ENCODE measurements at regions not wholly inside any gene's neighbourhood (a gene's known extent, or its start where the extent isn't known, plus 50 kb on each side); places are given as distances from the start of the nearest gene placed in this dataset.

- TF ChIP-seq CTCF (IDR thresholded peaks at IDR 0.05; ENCODE audit: low read length) (no peak), EZH2 (optimal IDR thresholded peaks at IDR 0.05; ENCODE audit: low read depth, low read length) (no peak), EZH2phosphoT487 (IDR thresholded peaks at IDR 0.05; ENCODE audit: low read length) (no peak)
These were observed 1567.9 kb upstream of the TENM3 start for GRCh38 chr4:180675359-180675650.

Data from MM.1S (cell line).